DND-41 (cell line): ENCODE measurements at regions not wholly inside any gene's neighbourhood (a gene's known extent, or its start where the extent isn't known, plus 50 kb on each side); places are given as distances from the start of the nearest gene placed in this dataset.

ENCODE experiments used
- ATAC-seq: fragments of 200-7000 bp; cut with Tn5 transposase; 3 replicates; pipeline ENCODE4 v1.9.1; 2021; ENCODE audit warnings: low read depth; ENCODE audit not compliant: insufficient read depth
- DNase-seq: peaks from one replicate; pipeline ENCODE4 v3.0.0-alpha.2; 2020
- H2AFZ ChIP-seq: 2 replicates; pipeline ENCODE4 v1.6.0; 2012; ENCODE audit warnings: low read depth, low read length
- H3K27ac ChIP-seq: 2 replicates; pipeline ENCODE4 v1.5.1; 2012; ENCODE audit warnings: low read length, inconsistent platforms
- H3K27me3 ChIP-seq: fragments of 200-600 bp; sonication (generic); 2 replicates; pipeline ENCODE4 v1.6.0; 2012; ENCODE audit warnings: low read length, mild to moderate bottlenecking, inconsistent platforms; ENCODE audit not compliant: insufficient read depth, poor library complexity
- H3K36me3 ChIP-seq: 2 replicates; pipeline ENCODE4 v1.5.1; 2012; ENCODE audit warnings: low read length, inconsistent platforms; ENCODE audit not compliant: insufficient read depth
- H3K4me1 ChIP-seq: 2 replicates; pipeline ENCODE4 v1.5.1; 2012; ENCODE audit warnings: mild to moderate bottlenecking, low read length; ENCODE audit not compliant: insufficient read depth
- H3K4me2 ChIP-seq: 2 replicates; pipeline ENCODE4 v1.6.0; 2012; ENCODE audit warnings: mild to moderate bottlenecking, moderate library complexity, low read length, inconsistent platforms; ENCODE audit not compliant: insufficient read depth
- H3K4me3 ChIP-seq, 2 experiments: fragments of 200-600 bp in 1 of 2; shearing (Covaris generic) in 1 of 2; 2 replicates each; pipeline ENCODE4 v1.5.1; 2012 to 2016; ENCODE audit warnings: inconsistent platforms in 2 of 2, low read length in 2 of 2, mild to moderate bottlenecking in 2 of 2, low read depth in 1 of 2, moderate library complexity in 1 of 2
- H3K79me2 ChIP-seq: 2 replicates; pipeline ENCODE4 v1.6.0; 2012; ENCODE audit warnings: low read length, inconsistent platforms; ENCODE audit not compliant: insufficient read depth
- H3K9ac ChIP-seq: 2 replicates; pipeline ENCODE4 v1.6.0; 2012; ENCODE audit warnings: low read depth, mild to moderate bottlenecking, inconsistent platforms, low read length, moderate library complexity
- H3K9me3 ChIP-seq: 2 replicates; pipeline ENCODE4 v1.5.1; 2012; ENCODE audit warnings: low read length, moderate library complexity, mild to moderate bottlenecking, inconsistent platforms; ENCODE audit not compliant: insufficient read depth, severe bottlenecking
- H4K20me1 ChIP-seq: 2 replicates; pipeline ENCODE4 v1.6.0; 2012; ENCODE audit warnings: low read length; ENCODE audit not compliant: insufficient read depth
- CTCF ChIP-seq: IDR thresholded peaks from 2 replicates; pipeline ENCODE4 v1.5.1; 2012; ENCODE audit warnings: borderline replicate concordance, low read length, moderate library complexity, mild to moderate bottlenecking; ENCODE audit not compliant: poor library complexity, severe bottlenecking; ENCODE audit errors: extremely low read depth
- EZH2 ChIP-seq: IDR thresholded peaks from 3 replicates; pipeline ENCODE4 v1.6.1; 2012; ENCODE audit warnings: borderline replicate concordance, low read depth, mild to moderate bottlenecking, moderate library complexity, low read length, inconsistent platforms; ENCODE audit not compliant: severe bottlenecking

DNA sequence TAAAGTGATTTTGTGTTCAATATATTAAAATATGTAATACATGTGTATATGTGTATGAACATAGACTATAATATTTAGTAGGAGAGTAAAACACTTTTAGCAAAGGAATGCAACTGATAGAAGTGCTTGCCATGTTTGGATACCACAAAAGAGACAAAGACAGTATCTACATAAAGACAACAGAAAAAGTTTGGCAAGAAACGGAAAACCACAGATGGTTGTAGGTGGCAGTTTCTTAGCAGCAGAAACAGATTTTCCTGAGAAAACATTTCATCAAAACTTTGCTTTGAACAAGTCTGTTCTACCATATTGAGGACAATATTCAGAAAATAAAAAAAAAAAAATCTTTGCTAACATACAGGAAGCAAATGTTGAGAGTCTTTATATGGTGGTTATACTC lies 1560.4 kb upstream of the GBE1 start:
- H3K4me2 ChIP-seq, result peak overlapping the region; percentile 31
- H3K27me3 ChIP-seq, result no peaks in the 10 kb centered on the region
- TF ChIP-seq EZH2 (no peak), CTCF (no peak)
- no peak overlapping the region for H3K4me3 ChIP-seq
- peak overlapping the region; percentile 97 for H3K27ac ChIP-seq
- peak; percentile 56 for DNase-seq
- peak; percentile 86 for ATAC-seq
- peak overlapping the region; percentile 63 for H2AFZ ChIP-seq
- H4K20me1 ChIP-seq, result no peaks in the 10 kb centered on the region
- no peaks in the 10 kb centered on the region for H3K79me2 ChIP-seq
- H3K9me3 ChIP-seq, result peaks cover 6% of the 10 kb centered on the region
- no peaks in the 10 kb centered on the region; the same call in 1 of the 2 replicates for H3K36me3 ChIP-seq
- H3K9ac ChIP-seq, result peak overlapping the region; percentile 56
- H3K4me1 ChIP-seq, result peaks cover 57% of the 10 kb centered on the region

DNA sequence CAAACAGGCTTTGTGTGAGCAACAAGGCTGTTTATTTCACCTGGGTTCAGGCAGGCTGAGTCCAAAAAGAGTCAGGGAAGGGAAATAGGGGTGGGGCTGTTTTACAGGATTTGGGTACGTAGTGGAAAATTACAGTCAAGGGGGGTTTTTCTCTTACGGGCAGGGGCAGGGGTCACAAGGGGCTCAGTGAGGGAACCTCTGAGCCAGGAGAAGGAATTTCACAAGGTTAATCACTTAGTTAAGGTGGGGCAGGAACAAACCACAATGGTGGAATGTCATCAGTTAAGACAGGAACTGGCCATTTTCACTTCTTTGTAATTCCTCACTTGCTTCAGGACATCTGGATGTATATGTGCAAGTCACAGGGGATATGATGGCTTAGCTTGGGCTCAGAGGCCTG lies 1592.8 kb upstream of the GBE1 start:
- Histone ChIP-seq H3K79me2 (no peaks in the 10 kb centered on the region), H3K9me3 (no peaks in the 10 kb centered on the region), H3K27ac (no peak overlapping the region), H3K36me3 (no peaks in the 10 kb centered on the region), H3K4me1 (peaks cover 4% of the 10 kb centered on the region; the same call in 1 of the 2 replicates), H3K4me3 (no peak overlapping the region), H3K9ac (no peak overlapping the region), H3K27me3 (no peaks in the 10 kb centered on the region), H4K20me1 (no peaks in the 10 kb centered on the region), H2AFZ (no peak overlapping the region), H3K4me2 (no peak overlapping the region)
- DNase-seq (no peak), ATAC-seq (no peak)
- TF ChIP-seq CTCF, result no peak
- no peak for TF ChIP-seq EZH2

DNA sequence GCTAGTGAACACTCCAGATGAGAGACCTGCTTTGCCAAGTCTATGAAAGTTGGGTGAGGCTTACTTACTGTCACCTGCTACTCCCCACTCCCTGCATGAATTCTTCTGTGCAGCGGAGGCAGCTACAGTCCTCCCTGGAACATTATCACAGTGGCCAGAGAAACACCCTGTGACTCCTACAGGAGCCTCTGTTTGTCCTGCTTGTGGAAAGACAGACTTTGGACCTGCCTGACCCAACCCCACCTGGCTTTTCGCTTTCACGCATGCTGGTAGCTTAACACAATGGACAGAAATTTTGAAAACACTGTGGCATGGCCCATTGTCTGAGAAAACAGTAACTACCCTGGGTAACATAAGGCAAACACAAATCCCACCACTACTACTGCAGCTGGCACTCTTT lies 1565.5 kb upstream of the CADM2 start:
- no peak overlapping the region for H3K9ac ChIP-seq
- H3K4me2 ChIP-seq, result no peak overlapping the region
- H2AFZ ChIP-seq, result no peak overlapping the region
- H3K4me3 ChIP-seq, result no peak overlapping the region
- no peaks in the 10 kb centered on the region for H3K27me3 ChIP-seq
- peaks cover 9% of the 10 kb centered on the region for H3K9me3 ChIP-seq
- ATAC-seq (no peak), DNase-seq (no peak)
- H3K36me3 ChIP-seq, result no peaks in the 10 kb centered on the region
- no peaks in the 10 kb centered on the region for H4K20me1 ChIP-seq
- no peak overlapping the region for H3K27ac ChIP-seq
- H3K4me1 ChIP-seq, result no peaks in the 10 kb centered on the region
- TF ChIP-seq EZH2 (no peak), CTCF (no peak)
- no peaks in the 10 kb centered on the region for H3K79me2 ChIP-seq

DNA sequence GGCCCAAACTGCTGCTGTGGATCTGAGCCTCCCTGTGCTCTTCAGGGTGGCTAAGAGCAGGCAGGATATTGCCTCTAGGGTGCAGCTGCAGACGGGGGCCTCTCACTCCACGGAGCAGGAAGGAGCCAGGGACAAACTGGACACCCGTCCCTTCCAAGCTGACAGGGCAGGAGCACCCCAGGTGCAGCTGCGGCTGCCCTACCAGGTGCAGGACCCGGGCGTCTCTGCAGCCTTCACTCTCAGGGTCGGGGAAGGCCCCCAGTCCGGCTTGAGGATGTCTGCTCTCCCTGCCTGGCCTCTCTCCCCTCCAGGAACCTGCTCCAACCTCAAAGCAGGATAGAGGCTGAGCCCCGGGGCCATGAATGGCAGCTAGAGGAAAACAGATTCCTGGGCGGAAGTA lies 1554.9 kb upstream of the CADM2 start:
- Histone ChIP-seq H4K20me1 (no peaks in the 10 kb centered on the region), H3K4me3 (no peak overlapping the region), H3K27ac (no peak overlapping the region), H3K4me1 (no peaks in the 10 kb centered on the region), H3K9me3 (no peaks in the 10 kb centered on the region), H3K9ac (no peak overlapping the region), H2AFZ (no peak overlapping the region), H3K79me2 (no peaks in the 10 kb centered on the region), H3K27me3 (no peaks in the 10 kb centered on the region), H3K36me3 (no peaks in the 10 kb centered on the region), H3K4me2 (no peak overlapping the region)
- DNase-seq, result no peak
- TF ChIP-seq EZH2 (no peak), CTCF (no peak)
- peak; percentile 47; the same call in 1 of the 3 replicates for ATAC-seq
